Astrocyte (in vitro differentiated cells and primary cell): ENCODE measurements at regions not wholly inside any gene's neighbourhood (a gene's known extent, or its start where the extent isn't known, plus 50 kb on each side); places are given as distances from the start of the nearest gene placed in this dataset.

Source experiments
- DNase-seq: peaks from one replicate; pipeline ENCODE4 v3.0.0-alpha.2; 2010; ENCODE audit warnings: low read depth
- FAIRE-seq: peaks from 2 replicates; lab custom pipeline; 2011; peaks lifted over from hg19 to GRCh38; lab: Jason Lieb, UNC
- H2AFZ ChIP-seq: 2 replicates; pipeline ENCODE4 v1.6.0; 2012; ENCODE audit warnings: low read depth, low read length, inconsistent platforms
- H3K27ac ChIP-seq: 2 replicates; pipeline ENCODE4 v1.5.1; 2011; ENCODE audit warnings: low read depth, low read length, inconsistent platforms
- H3K27me3 ChIP-seq: 2 replicates; pipeline ENCODE4 v1.6.0; 2011; ENCODE audit warnings: low read length, inconsistent platforms; ENCODE audit not compliant: insufficient read depth
- H3K36me3 ChIP-seq: 2 replicates; pipeline ENCODE4 v1.5.1; 2011; ENCODE audit warnings: low read length, inconsistent platforms; ENCODE audit not compliant: insufficient read depth
- H3K4me1 ChIP-seq: 2 replicates; pipeline ENCODE4 v1.5.1; 2011; ENCODE audit warnings: low read length, inconsistent platforms; ENCODE audit not compliant: insufficient read depth
- H3K4me2 ChIP-seq: 2 replicates; pipeline ENCODE4 v1.6.0; 2012; ENCODE audit warnings: low read length, inconsistent platforms
- H3K4me3 ChIP-seq: 2 replicates; pipeline ENCODE4 v1.5.1; 2011; ENCODE audit warnings: low read depth, mild to moderate bottlenecking, low read length, inconsistent platforms; ENCODE audit not compliant: insufficient read depth
- H3K79me2 ChIP-seq: 2 replicates; pipeline ENCODE4 v1.6.0; 2012; ENCODE audit warnings: mild to moderate bottlenecking, low read length, inconsistent platforms; ENCODE audit not compliant: insufficient read depth
- H3K9ac ChIP-seq: 2 replicates; pipeline ENCODE4 v1.6.0; 2012; ENCODE audit warnings: mild to moderate bottlenecking, low read length, inconsistent platforms
- H3K9me3 ChIP-seq: 2 replicates; pipeline ENCODE4 v1.5.1; 2012; ENCODE audit warnings: low read depth, mild to moderate bottlenecking, low read length, inconsistent platforms; ENCODE audit not compliant: insufficient read depth
- H4K20me1 ChIP-seq: 2 replicates; pipeline ENCODE4 v1.6.0; 2012; ENCODE audit warnings: low read length, inconsistent platforms; ENCODE audit not compliant: insufficient read depth
- H3K27ac Mint-ChIP-seq: one replicate; pipeline ENCODE4 v1.8.0; 2021; ENCODE audit warnings: mild to moderate bottlenecking, mixed read lengths; ENCODE audit not compliant: unreplicated experiment
- H3K27me3 Mint-ChIP-seq: one replicate; pipeline ENCODE4 v1.8.0; 2021; ENCODE audit warnings: low read depth, mixed read lengths; ENCODE audit not compliant: unreplicated experiment
- H3K36me3 Mint-ChIP-seq: one replicate; pipeline ENCODE4 v1.8.0; 2021; ENCODE audit warnings: low read depth, mixed read lengths; ENCODE audit not compliant: unreplicated experiment
- H3K4me1 Mint-ChIP-seq: one replicate; pipeline ENCODE4 v1.8.0; 2021; ENCODE audit warnings: low read depth, mixed read lengths; ENCODE audit not compliant: unreplicated experiment
- H3K4me3 Mint-ChIP-seq: one replicate; pipeline ENCODE4 v1.8.0; 2021; ENCODE audit warnings: mild to moderate bottlenecking, moderate library complexity, mixed read lengths; ENCODE audit not compliant: unreplicated experiment
- H3K9me3 Mint-ChIP-seq: one replicate; pipeline ENCODE4 v1.8.0; 2021; ENCODE audit warnings: mild to moderate bottlenecking, mixed read lengths; ENCODE audit not compliant: unreplicated experiment
- EZH2 ChIP-seq: IDR thresholded peaks from 2 replicates; pipeline ENCODE4 v1.6.1; 2012; ENCODE audit warnings: mild to moderate bottlenecking, low read length, inconsistent platforms; ENCODE audit not compliant: insufficient read depth
- TF ChIP-seq, protein P1 (sequence below): IDR thresholded peaks from 2 replicates; pipeline ENCODE4 v1.5.1; 2011; ENCODE audit warnings: low read depth, mild to moderate bottlenecking, inconsistent platforms, low read length, moderate library complexity; ENCODE audit not compliant: insufficient read depth

GRCh38 chr1:97999320-97999719 is 78.5 kb upstream of the DPYD start:
- H3K27ac ChIP-seq, result peak overlapping the region; percentile 78
- Mint-ChIP-seq H3K27ac (peak overlapping the region; percentile 92), H3K27me3 (no peaks in the 10 kb centered on the region), H3K36me3 (no peaks in the 10 kb centered on the region), H3K4me3 (no peak overlapping the region), H3K9me3 (no peaks in the 10 kb centered on the region), H3K4me1 (peaks cover 51% of the 10 kb centered on the region)
- H3K9ac ChIP-seq, result no peak overlapping the region
- no peaks in the 10 kb centered on the region for H4K20me1 ChIP-seq
- H3K79me2 ChIP-seq, result no peaks in the 10 kb centered on the region
- no peak overlapping the region for H3K4me2 ChIP-seq
- no peak overlapping the region for H3K4me3 ChIP-seq
- no peak for TF ChIP-seq EZH2
- TF ChIP-seq, protein P1, sequence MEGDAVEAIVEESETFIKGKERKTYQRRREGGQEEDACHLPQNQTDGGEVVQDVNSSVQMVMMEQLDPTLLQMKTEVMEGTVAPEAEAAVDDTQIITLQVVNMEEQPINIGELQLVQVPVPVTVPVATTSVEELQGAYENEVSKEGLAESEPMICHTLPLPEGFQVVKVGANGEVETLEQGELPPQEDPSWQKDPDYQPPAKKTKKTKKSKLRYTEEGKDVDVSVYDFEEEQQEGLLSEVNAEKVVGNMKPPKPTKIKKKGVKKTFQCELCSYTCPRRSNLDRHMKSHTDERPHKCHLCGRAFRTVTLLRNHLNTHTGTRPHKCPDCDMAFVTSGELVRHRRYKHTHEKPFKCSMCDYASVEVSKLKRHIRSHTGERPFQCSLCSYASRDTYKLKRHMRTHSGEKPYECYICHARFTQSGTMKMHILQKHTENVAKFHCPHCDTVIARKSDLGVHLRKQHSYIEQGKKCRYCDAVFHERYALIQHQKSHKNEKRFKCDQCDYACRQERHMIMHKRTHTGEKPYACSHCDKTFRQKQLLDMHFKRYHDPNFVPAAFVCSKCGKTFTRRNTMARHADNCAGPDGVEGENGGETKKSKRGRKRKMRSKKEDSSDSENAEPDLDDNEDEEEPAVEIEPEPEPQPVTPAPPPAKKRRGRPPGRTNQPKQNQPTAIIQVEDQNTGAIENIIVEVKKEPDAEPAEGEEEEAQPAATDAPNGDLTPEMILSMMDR, result no peak
- H3K36me3 ChIP-seq, result no peaks in the 10 kb centered on the region
- peaks cover 11% of the 10 kb centered on the region for H3K4me1 ChIP-seq
- FAIRE-seq (peak; percentile 76), DNase-seq (peak; percentile 98)
- H3K9me3 ChIP-seq, result no peaks in the 10 kb centered on the region
- no peak overlapping the region for H2AFZ ChIP-seq
- no peaks in the 10 kb centered on the region for H3K27me3 ChIP-seq

- no peaks in the 10 kb centered on the region for H3K79me2 ChIP-seq
- H3K36me3 Mint-ChIP-seq, result no peaks in the 10 kb centered on the region
- TF ChIP-seq, protein P1, result no peak
- TF ChIP-seq EZH2, result no peak
- H3K27ac ChIP-seq, result no peak overlapping the region
- peaks cover 11% of the 10 kb centered on the region for H3K4me1 ChIP-seq
- H3K9me3 Mint-ChIP-seq, result no peaks in the 10 kb centered on the region
- H3K4me3 Mint-ChIP-seq, result no peak overlapping the region
- no peak overlapping the region for H3K9ac ChIP-seq
- no peak overlapping the region for H2AFZ ChIP-seq
- no peaks in the 10 kb centered on the region for H3K36me3 ChIP-seq
- no peaks in the 10 kb centered on the region for H4K20me1 ChIP-seq
- peaks cover 41% of the 10 kb centered on the region for H3K4me1 Mint-ChIP-seq
- peak; percentile 13 for FAIRE-seq
- H3K4me2 ChIP-seq, result no peak overlapping the region
- H3K27me3 ChIP-seq, result no peaks in the 10 kb centered on the region
- DNase-seq, result no peak
- H3K9me3 ChIP-seq, result no peaks in the 10 kb centered on the region
- peak overlapping the region; percentile 67 for H3K27ac Mint-ChIP-seq
- H3K4me3 ChIP-seq, result no peak overlapping the region
- H3K27me3 Mint-ChIP-seq, result no peaks in the 10 kb centered on the region
Observed at GRCh38 chr1:97996880-97997279, 76.0 kb upstream of the DPYD start.

DNA sequence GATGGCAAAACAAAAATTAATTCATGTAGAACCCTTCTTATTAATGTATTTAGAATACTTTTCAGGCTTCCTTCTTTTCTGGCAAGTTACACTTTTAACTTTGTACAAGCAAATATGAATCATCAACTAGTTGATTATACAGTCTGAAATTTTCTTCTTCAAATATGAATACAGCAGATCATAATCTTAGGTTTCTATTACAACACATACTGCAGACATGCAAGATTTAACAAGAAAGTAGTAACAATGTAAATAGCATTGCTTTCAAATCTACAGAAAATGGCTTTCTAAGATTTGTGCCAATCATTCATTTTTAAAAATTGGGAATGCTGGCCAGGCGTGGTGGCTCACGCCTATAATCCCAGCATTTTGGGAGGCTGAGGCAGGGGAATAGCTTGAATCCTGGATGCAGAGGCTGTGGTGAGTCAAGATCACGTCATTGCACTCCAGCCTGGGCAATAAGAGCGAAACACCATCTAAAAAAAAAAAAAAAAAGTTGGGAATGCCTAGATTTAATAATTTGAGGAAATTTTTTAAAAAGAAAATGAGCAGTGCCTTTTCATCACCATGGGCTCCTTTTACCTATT is 68.4 kb upstream of the DPYD start:
- FAIRE-seq (no peak), DNase-seq (peak; percentile 22)
- H3K36me3 ChIP-seq, result no peaks in the 10 kb centered on the region
- no peak overlapping the region for H3K4me3 Mint-ChIP-seq
- H3K4me2 ChIP-seq, result no peak overlapping the region
- H3K27ac ChIP-seq, result no peak overlapping the region
- H3K4me1 Mint-ChIP-seq, result peaks cover 9% of the 10 kb centered on the region
- H3K9ac ChIP-seq, result no peak overlapping the region
- no peaks in the 10 kb centered on the region for H3K36me3 Mint-ChIP-seq
- H3K4me3 ChIP-seq, result no peak overlapping the region
- no peaks in the 10 kb centered on the region for H3K4me1 ChIP-seq
- H3K27ac Mint-ChIP-seq, result no peak overlapping the region
- H3K9me3 Mint-ChIP-seq, result peaks cover 1% of the 10 kb centered on the region
- H4K20me1 ChIP-seq, result no peaks in the 10 kb centered on the region
- TF ChIP-seq, protein P1, result no peak
- no peak for TF ChIP-seq EZH2
- no peaks in the 10 kb centered on the region for H3K27me3 ChIP-seq
- H3K27me3 Mint-ChIP-seq, result no peaks in the 10 kb centered on the region
- H3K79me2 ChIP-seq, result no peaks in the 10 kb centered on the region
- no peak overlapping the region for H2AFZ ChIP-seq
- no peaks in the 10 kb centered on the region for H3K9me3 ChIP-seq
